ENCODE measurements at regions not wholly inside any gene's neighbourhood (a gene's known extent, or its start where the extent isn't known, plus 50 kb on each side); places are given as distances from the start of the nearest gene placed in this dataset.

DNA sequence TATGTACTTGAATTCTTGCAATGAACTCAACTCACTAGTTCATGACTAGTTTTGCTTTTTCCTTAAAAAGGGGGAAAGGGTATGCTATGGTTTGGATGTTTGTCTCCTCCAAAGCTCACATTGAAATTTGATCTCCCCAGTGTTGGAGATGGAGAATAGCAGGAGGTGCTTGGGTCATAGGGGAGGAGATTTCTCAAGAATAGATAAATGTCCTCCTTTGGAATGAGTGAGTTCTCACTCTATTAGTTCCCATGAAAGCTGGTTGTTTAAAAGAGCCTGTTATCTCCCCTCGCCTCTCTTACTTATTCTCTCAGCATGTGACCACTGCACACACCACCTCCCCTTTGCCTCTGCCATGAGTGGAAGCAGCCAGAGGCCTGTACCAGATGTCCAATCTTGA lies 109.4 kb upstream of the INTU start:
- TF ChIP-seq SUZ12 (IDR thresholded peaks at IDR 0.05; ENCODE audit: extremely low read depth, insufficient read depth, insufficient read length): no peak
- no peak for TF ChIP-seq YY1 (IDR thresholded peaks at IDR 0.05; ENCODE audit: insufficient read depth, insufficient read length)
